ENCODE measurements at regions not wholly inside any gene's neighbourhood (a gene's known extent, or its start where the extent isn't known, plus 50 kb on each side); places are given as distances from the start of the nearest gene placed in this dataset.
"Not testable (repeated sequence)": the region's sequence is repeated elsewhere in the genome, so short reads cannot be mapped to it uniquely, and the experiment has no call there.

- TF ChIP-seq CTCF (conservative IDR thresholded peaks at IDR 0.05; ENCODE audit: low read depth, low read length), result no peak
- DNase-seq (ENCODE audit: low read depth), result no peak
- H3K4me3 ChIP-seq (ENCODE audit: low read length), result no peak overlapping the region
Measured at GRCh38 chr4:72860766-72861165, 208.8 kb downstream of the COX18 start.

DNA sequence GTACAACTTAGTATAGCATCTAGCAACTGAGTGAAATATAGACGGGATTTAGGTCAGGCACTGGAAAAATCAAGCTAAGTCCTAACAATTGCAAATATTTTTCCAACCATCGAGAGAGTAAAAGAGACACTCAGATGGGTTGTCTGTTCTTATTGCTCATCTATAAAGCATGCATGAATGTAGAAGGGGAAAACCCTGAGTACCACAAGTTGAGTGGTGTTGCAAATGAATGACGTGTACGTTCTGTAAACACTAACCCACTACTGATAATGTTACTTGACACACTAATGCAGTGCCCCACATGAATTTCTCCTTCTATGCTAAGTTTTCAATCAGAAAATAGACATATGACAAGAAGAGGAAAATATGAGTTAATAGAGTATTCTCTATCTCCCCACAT is 211.2 kb downstream of the COX18 start:
- TF ChIP-seq CTCF (conservative IDR thresholded peaks at IDR 0.05; ENCODE audit: low read depth, low read length), result no peak
- DNase-seq (ENCODE audit: low read depth), result no peak

GRCh38 chr4:72857787-72858186 is 211.7 kb downstream of the COX18 start:
- no peak for TF ChIP-seq CTCF (conservative IDR thresholded peaks at IDR 0.05; ENCODE audit: low read depth, low read length)
- DNase-seq (ENCODE audit: low read depth), result no peak
- no peak overlapping the region for H3K4me3 ChIP-seq (ENCODE audit: low read length)

More for the DNA sequence above, 211.2 kb downstream of the COX18 start:
- H3K4me3 ChIP-seq (ENCODE audit: low read length), result no peak overlapping the region

GRCh38 chr4:72857216-72857615 is 212.3 kb downstream of the COX18 start:
- no peak for DNase-seq (ENCODE audit: low read depth)
- TF ChIP-seq CTCF (conservative IDR thresholded peaks at IDR 0.05; ENCODE audit: low read depth, low read length), result no peak
- H3K4me3 ChIP-seq (ENCODE audit: low read length), result no peak overlapping the region

- TF ChIP-seq CTCF (conservative IDR thresholded peaks at IDR 0.05; ENCODE audit: low read depth, low read length), result no peak
- no peak overlapping the region for H3K4me3 ChIP-seq (ENCODE audit: low read length)
- DNase-seq (ENCODE audit: low read depth), result peak; percentile 38
Measured at GRCh38 chr4:72846280-72847111, 223.0 kb downstream of the COX18 start.

GRCh38 chr4:72843466-72843865 is 226.1 kb downstream of the COX18 start:
- DNase-seq (ENCODE audit: low read depth), result peak; percentile 32
- no peak overlapping the region for H3K4me3 ChIP-seq (ENCODE audit: low read length)
- no peak for TF ChIP-seq CTCF (conservative IDR thresholded peaks at IDR 0.05; ENCODE audit: low read depth, low read length)

- DNase-seq (ENCODE audit: low read depth), result peak; percentile 59
- no peak overlapping the region for H3K4me3 ChIP-seq (ENCODE audit: low read length)
- TF ChIP-seq CTCF (conservative IDR thresholded peaks at IDR 0.05; ENCODE audit: low read depth, low read length), result no peak
Measured at GRCh38 chr4:72842323-72842722, 227.2 kb downstream of the COX18 start.

DNA sequence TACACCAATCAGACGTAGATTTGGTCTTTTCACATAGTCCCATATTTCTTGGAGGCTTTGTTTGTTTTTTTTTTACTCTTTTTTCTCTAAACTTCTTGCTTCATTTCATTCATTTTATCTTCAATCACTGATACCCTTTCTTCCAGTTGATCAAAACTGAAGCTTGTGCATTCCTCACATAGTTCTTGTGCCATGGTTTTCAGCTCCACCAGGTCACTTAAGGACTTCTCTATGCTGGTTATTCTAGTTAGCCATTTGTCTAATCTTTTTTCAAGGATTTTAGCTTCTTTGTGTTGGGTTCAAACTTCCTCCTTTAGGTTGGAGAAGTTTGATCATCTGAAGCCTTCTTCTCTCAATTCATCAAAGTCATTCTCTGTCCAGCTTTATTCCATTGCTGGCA is 229.3 kb downstream of the COX18 start:
- DNase-seq (ENCODE audit: low read depth), result peak; percentile 46

More for the DNA sequence above, 229.3 kb downstream of the COX18 start:
- H3K4me3 ChIP-seq (ENCODE audit: low read length), result not testable (repeated sequence)

Measured in retinal pigment epithelial cell (primary cell).